Trophoblast cell (in vitro differentiated cells and primary cell): ENCODE measurements at regions not wholly inside any gene's neighbourhood (a gene's known extent, or its start where the extent isn't known, plus 50 kb on each side); places are given as distances from the start of the nearest gene placed in this dataset.

ENCODE experiments used
- DNase-seq, 2 donors: peaks; one replicate each; pipeline ENCODE4 v3.0.0-alpha.2; 2016
- H2AFZ ChIP-seq: 2 replicates; pipeline ENCODE4 v1.6.1; 2013; ENCODE audit warnings: low read length, moderate library complexity, mild to moderate bottlenecking; ENCODE audit not compliant: insufficient read depth, poor library complexity
- H2AK5ac ChIP-seq: 2 replicates; pipeline ENCODE4 v1.6.1; 2013; ENCODE audit warnings: mild to moderate bottlenecking, low read length
- H2BK120ac ChIP-seq: 2 replicates; pipeline ENCODE4 v1.6.1; 2013; ENCODE audit warnings: low read length, mild to moderate bottlenecking, moderate library complexity; ENCODE audit not compliant: insufficient read depth, poor library complexity
- H2BK12ac ChIP-seq: 2 replicates; pipeline ENCODE4 v1.6.1; 2013; ENCODE audit warnings: mild to moderate bottlenecking, low read length, moderate library complexity
- H2BK5ac ChIP-seq: 2 replicates; pipeline ENCODE4 v1.6.1; 2013; ENCODE audit warnings: low read length, low read depth, moderate library complexity, mild to moderate bottlenecking; ENCODE audit not compliant: poor library complexity
- H3K14ac ChIP-seq: 2 replicates; pipeline ENCODE4 v1.6.1; 2013; ENCODE audit warnings: mild to moderate bottlenecking, low read length
- H3K18ac ChIP-seq: 2 replicates; pipeline ENCODE4 v1.6.1; 2013; ENCODE audit warnings: mild to moderate bottlenecking, low read length
- H3K23ac ChIP-seq: 2 replicates; pipeline ENCODE4 v1.6.1; 2013; ENCODE audit warnings: low read length
- H3K27ac ChIP-seq: 2 replicates; pipeline ENCODE4 v1.5.1; 2013; ENCODE audit warnings: low read depth, mild to moderate bottlenecking, inconsistent platforms, low read length, moderate library complexity
- H3K27me3 ChIP-seq: 2 replicates; pipeline ENCODE4 v1.6.1; 2013; ENCODE audit warnings: inconsistent platforms, mild to moderate bottlenecking, low read length, moderate library complexity; ENCODE audit not compliant: insufficient read depth
- H3K36me3 ChIP-seq, 2 experiments: 1 replicate in 1 of 2; 2 replicates in 1 of 2; pipeline ENCODE4 v1.6.1; 2013; ENCODE audit warnings: low read length in 2 of 2, mild to moderate bottlenecking in 2 of 2, moderate library complexity in 1 of 2; ENCODE audit not compliant: insufficient read depth in 2 of 2, control insufficient read depth in 1 of 2
- H3K4ac ChIP-seq: 2 replicates; pipeline ENCODE4 v1.6.1; 2013; ENCODE audit warnings: low read depth, mild to moderate bottlenecking, low read length, moderate library complexity
- H3K4me1 ChIP-seq, 2 experiments: 1 replicate in 1 of 2; 2 replicates in 1 of 2; pipeline ENCODE4 v1.6.1; 2013; ENCODE audit warnings: low read length in 2 of 2, mild to moderate bottlenecking in 2 of 2, moderate library complexity in 1 of 2; ENCODE audit not compliant: insufficient read depth in 2 of 2, control insufficient read depth in 1 of 2
- H3K4me2 ChIP-seq: 2 replicates; pipeline ENCODE4 v1.6.1; 2013; ENCODE audit warnings: inconsistent platforms, mild to moderate bottlenecking, low read length, moderate library complexity
- H3K4me3 ChIP-seq: 2 replicates; pipeline ENCODE4 v1.5.1; 2013; ENCODE audit warnings: mild to moderate bottlenecking, low read depth, low read length, inconsistent platforms
- H3K79me1 ChIP-seq: one replicate; pipeline ENCODE4 v1.6.1; 2013; ENCODE audit warnings: low read length
- H3K79me2 ChIP-seq: 2 replicates; pipeline ENCODE4 v1.6.1; 2013; ENCODE audit warnings: low read length, mild to moderate bottlenecking; ENCODE audit not compliant: control insufficient read depth, insufficient read depth, poor library complexity
- H3K9ac ChIP-seq: 2 replicates; pipeline ENCODE4 v1.6.1; 2013; ENCODE audit warnings: mild to moderate bottlenecking, low read length
- H3K9me3 ChIP-seq: 2 replicates; pipeline ENCODE4 v1.6.1; 2013; ENCODE audit warnings: low read depth, mild to moderate bottlenecking, control low read depth, inconsistent platforms, low read length; ENCODE audit not compliant: insufficient read depth
- H4K12ac ChIP-seq: 2 replicates; pipeline ENCODE4 v1.6.1; 2013; ENCODE audit warnings: low read depth, mild to moderate bottlenecking, low read length, moderate library complexity
- H4K8ac ChIP-seq: 2 replicates; pipeline ENCODE4 v1.6.1; 2013; ENCODE audit warnings: low read depth, mild to moderate bottlenecking, low read length, moderate library complexity
- H4K91ac ChIP-seq: one replicate; pipeline ENCODE4 v1.6.1; 2013; ENCODE audit warnings: low read depth, mild to moderate bottlenecking, low read length, moderate library complexity
- WGBS: extraction: QIAGEN DNeasy Blood & Tissue Kit; methylation state at CpG from one replicate; pipeline ENCODE4 v1.1.7; 2013; ENCODE audit warnings: missing lambda C conversion rate; ENCODE audit not compliant: insufficient read length, insufficient coverage; ENCODE audit errors: extremely low coverage; 5-methylcytosine and 5-hydroxymethylcytosine counted together

GRCh38 chr4:15130441-15130840 lies 128.2 kb downstream of the CPEB2 start:
- no peak overlapping the region for H2BK12ac ChIP-seq
- no peak overlapping the region for H3K27ac ChIP-seq
- H3K9me3 ChIP-seq = peaks cover 2% of the 10 kb centered on the region
- H3K4me3 ChIP-seq = no peak overlapping the region
- no peaks in the 10 kb centered on the region for H3K27me3 ChIP-seq
- no peaks in the 10 kb centered on the region for H3K79me2 ChIP-seq
- H3K23ac ChIP-seq = no peak overlapping the region
- no peak overlapping the region for H3K4me2 ChIP-seq
- H2AFZ ChIP-seq = no peak overlapping the region
- H4K8ac ChIP-seq = no peak overlapping the region
- H4K12ac ChIP-seq = no peak overlapping the region
- H3K36me3 ChIP-seq = no peaks in the 10 kb centered on the region
- DNase-seq = no peak
- no peak overlapping the region for H3K18ac ChIP-seq
- no peaks in the 10 kb centered on the region for H3K79me1 ChIP-seq
- H2BK120ac ChIP-seq = no peak overlapping the region
- H2AK5ac ChIP-seq = no peak overlapping the region
- no CpG with 5 or more reads among the region's 2 CpGs for WGBS
- no peak overlapping the region for H4K91ac ChIP-seq
- H2BK5ac ChIP-seq = no peak overlapping the region
- no peak overlapping the region for H3K4ac ChIP-seq
- peak overlapping the region; percentile 32 for H3K9ac ChIP-seq
- H3K14ac ChIP-seq = no peak overlapping the region
- H3K4me1 ChIP-seq = no peaks in the 10 kb centered on the region

- no peaks in the 10 kb centered on the region for H3K27me3 ChIP-seq
- H3K27ac ChIP-seq = no peak overlapping the region
- no peak overlapping the region for H2AK5ac ChIP-seq
- no peaks in the 10 kb centered on the region for H3K79me1 ChIP-seq
- H3K23ac ChIP-seq = no peak overlapping the region
- peaks cover 2% of the 10 kb centered on the region for H3K9me3 ChIP-seq
- H3K14ac ChIP-seq = no peak overlapping the region
- H4K12ac ChIP-seq = no peak overlapping the region
- H3K9ac ChIP-seq = no peak overlapping the region
- no peak overlapping the region for H4K91ac ChIP-seq
- no peaks in the 10 kb centered on the region for H3K79me2 ChIP-seq
- WGBS = no CpG with 5 or more reads among the region's 7 CpGs
- H2BK12ac ChIP-seq = no peak overlapping the region
- H3K4me1 ChIP-seq = no peaks in the 10 kb centered on the region
- H2BK5ac ChIP-seq = no peak overlapping the region
- no peak overlapping the region for H3K4me3 ChIP-seq
- no peak overlapping the region for H3K4ac ChIP-seq
- no peak overlapping the region for H2AFZ ChIP-seq
- H3K36me3 ChIP-seq = no peaks in the 10 kb centered on the region
- no peak overlapping the region for H3K4me2 ChIP-seq
- peak; percentile 24 to 68 for DNase-seq
- H2BK120ac ChIP-seq = no peak overlapping the region
- no peak overlapping the region for H4K8ac ChIP-seq
- H3K18ac ChIP-seq = no peak overlapping the region
Observed at GRCh38 chr4:15131551-15131950, 129.3 kb downstream of the CPEB2 start.

DNA sequence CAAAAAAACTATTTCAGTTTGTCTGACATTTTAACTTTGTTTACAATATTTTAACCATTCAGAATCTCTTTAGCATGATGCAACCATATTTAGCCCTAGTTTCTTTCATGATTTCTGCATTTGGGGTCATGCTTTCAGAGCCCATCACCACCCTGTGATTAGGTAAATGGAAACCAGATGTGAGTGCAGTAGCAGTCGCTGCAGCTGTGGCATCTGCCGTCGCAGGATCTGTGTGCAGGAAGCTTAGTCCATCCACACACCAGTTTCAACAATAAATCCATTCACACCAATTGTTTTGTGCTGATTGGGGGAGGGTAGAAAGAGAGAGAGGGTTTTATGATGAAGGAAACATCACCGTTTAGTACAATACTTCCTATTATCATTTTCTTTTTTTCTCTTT lies 130.5 kb downstream of the CPEB2 start:
- Histone ChIP-seq H3K4me2 (no peak overlapping the region), H3K9ac (no peak overlapping the region), H3K79me1 (no peaks in the 10 kb centered on the region), H3K27ac (no peak overlapping the region), H2BK5ac (no peak overlapping the region), H4K8ac (no peak overlapping the region), H3K4me1 (no peaks in the 10 kb centered on the region), H4K12ac (no peak overlapping the region), H3K27me3 (no peaks in the 10 kb centered on the region), H3K4ac (no peak overlapping the region), H3K4me3 (no peak overlapping the region), H3K36me3 (no peaks in the 10 kb centered on the region), H4K91ac (no peak overlapping the region), H3K18ac (no peak overlapping the region), H2AFZ (no peak overlapping the region), H2BK12ac (no peak overlapping the region), H3K23ac (no peak overlapping the region), H3K9me3 (peaks cover 2% of the 10 kb centered on the region), H2AK5ac (no peak overlapping the region), H3K14ac (no peak overlapping the region), H2BK120ac (no peak overlapping the region), H3K79me2 (no peaks in the 10 kb centered on the region)
- no CpG with 5 or more reads among the region's 4 CpGs for WGBS
- DNase-seq = no peak

GRCh38 chr4:15139599-15139998 lies 137.3 kb downstream of the CPEB2 start:
- Histone ChIP-seq H3K36me3 (no peaks in the 10 kb centered on the region), H3K9me3 (peaks cover 1% of the 10 kb centered on the region), H3K23ac (no peak overlapping the region), H3K14ac (no peak overlapping the region), H2BK5ac (no peak overlapping the region), H4K8ac (no peak overlapping the region), H3K4me2 (no peak overlapping the region), H4K91ac (no peak overlapping the region), H3K4me3 (no peak overlapping the region), H3K4me1 (no peaks in the 10 kb centered on the region), H3K18ac (no peak overlapping the region), H3K9ac (no peak overlapping the region), H3K79me2 (no peaks in the 10 kb centered on the region), H2AK5ac (no peak overlapping the region), H3K4ac (no peak overlapping the region), H4K12ac (no peak overlapping the region), H3K27ac (no peak overlapping the region), H2AFZ (no peak overlapping the region), H3K27me3 (no peaks in the 10 kb centered on the region), H3K79me1 (no peaks in the 10 kb centered on the region), H2BK12ac (no peak overlapping the region), H2BK120ac (no peak overlapping the region)
- DNase-seq = no peak
- no CpG with 5 or more reads among the region's 1 CpG for WGBS
